ENCODE measurements at regions not wholly inside any gene's neighbourhood (a gene's known extent, or its start where the extent isn't known, plus 50 kb on each side); places are given as distances from the start of the nearest gene placed in this dataset.

GRCh38 chr16:60484901-60485300, 1551.3 kb downstream of the CDH8 start:
- TF ChIP-seq CTCF (IDR thresholded peaks at IDR 0.05; ENCODE audit: low read depth, low read length), result no peak
- DNase-seq (ENCODE audit: extremely low read depth, low read depth), result no peak

GRCh38 chr16:60481591-60481990, 1554.6 kb downstream of the CDH8 start:
- no peak for DNase-seq (ENCODE audit: extremely low read depth, low read depth)
- TF ChIP-seq CTCF (IDR thresholded peaks at IDR 0.05; ENCODE audit: low read depth, low read length), result no peak

- no peak for TF ChIP-seq CTCF (IDR thresholded peaks at IDR 0.05; ENCODE audit: low read depth, low read length)
- no peak for DNase-seq (ENCODE audit: extremely low read depth, low read depth)
Observed at GRCh38 chr16:60478810-60479209, 1557.4 kb downstream of the CDH8 start.

- no peak for TF ChIP-seq CTCF (IDR thresholded peaks at IDR 0.05; ENCODE audit: low read depth, low read length)
- no peak for DNase-seq (ENCODE audit: extremely low read depth, low read depth)
Observed at GRCh38 chr16:60463986-60464385, 1572.3 kb downstream of the CDH8 start.

GRCh38 chr16:60459463-60459862, 1576.8 kb downstream of the CDH8 start:
- no peak for TF ChIP-seq CTCF (IDR thresholded peaks at IDR 0.05; ENCODE audit: low read depth, low read length)
- no peak for DNase-seq (ENCODE audit: extremely low read depth, low read depth)

GRCh38 chr16:60458255-60458654, 1578.0 kb downstream of the CDH8 start:
- no peak for DNase-seq (ENCODE audit: extremely low read depth, low read depth)
- no peak for TF ChIP-seq CTCF (IDR thresholded peaks at IDR 0.05; ENCODE audit: low read depth, low read length)

GRCh38 chr16:60452646-60453045, 1583.6 kb downstream of the CDH8 start:
- DNase-seq (ENCODE audit: extremely low read depth, low read depth), result no peak
- no peak for TF ChIP-seq CTCF (IDR thresholded peaks at IDR 0.05; ENCODE audit: low read depth, low read length)
